WTC11 (cell line): ENCODE measurements at regions not wholly inside any gene's neighbourhood (a gene's known extent, or its start where the extent isn't known, plus 50 kb on each side); places are given as distances from the start of the nearest gene placed in this dataset.

Experiments used
- ATAC-seq: fragments of 200-7000 bp; cut with Tn5 transposase; 2 replicates; pipeline ENCODE4 v1.10.0; 2021; ENCODE audit warnings: mild to moderate bottlenecking, moderate library complexity
- CTCF ChIA-PET: fragments of 300-600 bp; sonication (Branson Sonifier 250); formaldehyde crosslinking; loops from one replicate; lab custom pipeline; 2021; ENCODE audit warnings: antibody characterized with exemption; lab: Charles Lee
- POLR2A ChIA-PET: fragments of 350-600 bp; sonication (Branson Sonifier 250); formaldehyde crosslinking; loops from one replicate; lab custom pipeline; 2021; ENCODE audit warnings: antibody characterized with exemption; lab: Charles Lee
- DNase-seq: peaks from one replicate; pipeline ENCODE4 v3.0.0; 2021; ENCODE audit warnings: low spot score
- H3K27ac Mint-ChIP-seq: 2 replicates; pipeline ENCODE4 v1.8.0; 2021; ENCODE audit warnings: mixed read lengths
- H3K27me3 Mint-ChIP-seq: 2 replicates; pipeline ENCODE4 v1.8.0; 2021; ENCODE audit warnings: low read depth, mild to moderate bottlenecking, moderate library complexity, mixed read lengths
- H3K36me3 Mint-ChIP-seq: 2 replicates; pipeline ENCODE4 v1.8.0; 2021; ENCODE audit warnings: mixed read lengths
- H3K4me1 Mint-ChIP-seq: 2 replicates; pipeline ENCODE4 v1.8.0; 2022; ENCODE audit warnings: mixed read lengths
- H3K4me3 Mint-ChIP-seq: 2 replicates; pipeline ENCODE4 v1.8.0; 2021; ENCODE audit warnings: mild to moderate bottlenecking, moderate library complexity, mixed read lengths
- H3K9me3 Mint-ChIP-seq: 2 replicates; pipeline ENCODE4 v1.8.0; 2021; ENCODE audit warnings: mixed read lengths
- ATF2 ChIP-seq: sonication (generic); formaldehyde crosslinking; IDR thresholded peaks from 2 replicates; pipeline ENCODE4 v1.8.1; 2022; ENCODE audit warnings: low read depth, missing genetic modification reagents, borderline replicate concordance
- ATF6 ChIP-seq: sonication (generic); formaldehyde crosslinking; IDR thresholded peaks from 2 replicates; pipeline ENCODE4 v1.8.1; 2023; ENCODE audit warnings: mild to moderate bottlenecking, missing genetic modification reagents
- CTCF ChIP-seq: fragments of 200-600 bp; IDR thresholded peaks from 2 replicates; pipeline ENCODE4 v1.8.0; 2022; ENCODE audit warnings: antibody characterized with exemption
- E2F1 ChIP-seq: sonication (generic); formaldehyde crosslinking; IDR thresholded peaks from 2 replicates; pipeline ENCODE4 v1.8.0; 2022; ENCODE audit warnings: mild to moderate bottlenecking, missing genetic modification reagents
- E2F4 ChIP-seq: sonication (generic); formaldehyde crosslinking; IDR thresholded peaks from 2 replicates; pipeline ENCODE4 v1.8.1; 2022; ENCODE audit warnings: low read depth, mild to moderate bottlenecking, moderate library complexity, missing genetic modification reagents, borderline replicate concordance
- IRF2 ChIP-seq: sonication (generic); formaldehyde crosslinking; IDR thresholded peaks from 2 replicates; pipeline ENCODE4 v1.8.0; 2022; ENCODE audit warnings: low read depth, missing genetic modification reagents, borderline replicate concordance
- KAT7 ChIP-seq: sonication (generic); formaldehyde crosslinking; IDR thresholded peaks from 2 replicates; pipeline ENCODE4 v1.8.1; 2023; ENCODE audit warnings: missing genetic modification reagents, mild to moderate bottlenecking, borderline replicate concordance
- MLX ChIP-seq: sonication (generic); formaldehyde crosslinking; IDR thresholded peaks from 2 replicates; pipeline ENCODE4 v1.8.1; 2023; ENCODE audit warnings: mild to moderate bottlenecking, missing genetic modification reagents, moderate library complexity
- NR1H2 ChIP-seq: sonication (generic); formaldehyde crosslinking; IDR thresholded peaks from 2 replicates; pipeline ENCODE4 v1.9.0; 2021; ENCODE audit warnings: mild to moderate bottlenecking, moderate library complexity, missing genetic modification reagents
- PREB ChIP-seq: sonication (generic); formaldehyde crosslinking; IDR thresholded peaks from 2 replicates; pipeline ENCODE4 v1.8.1; 2022; ENCODE audit warnings: mild to moderate bottlenecking, missing genetic modification reagents, moderate library complexity, borderline replicate concordance
- TEAD1 ChIP-seq: sonication (generic); formaldehyde crosslinking; IDR thresholded peaks from 2 replicates; pipeline ENCODE4 v1.8.0; 2022; ENCODE audit warnings: mild to moderate bottlenecking, missing genetic modification reagents
- TEAD4 ChIP-seq: sonication (generic); formaldehyde crosslinking; IDR thresholded peaks from 2 replicates; pipeline ENCODE4 v1.8.0; 2022; ENCODE audit warnings: mild to moderate bottlenecking, missing genetic modification reagents
- ZNF138 ChIP-seq: sonication (generic); formaldehyde crosslinking; conservative IDR thresholded peaks from 2 replicates; pipeline ENCODE4 v1.8.1; 2022; ENCODE audit warnings: mild to moderate bottlenecking, moderate library complexity, missing genetic modification reagents
- ZNF281 ChIP-seq: sonication (generic); formaldehyde crosslinking; IDR thresholded peaks from 2 replicates; pipeline ENCODE4 v1.8.0; 2023; ENCODE audit warnings: mild to moderate bottlenecking, missing genetic modification reagents
- ZNF396 ChIP-seq: fragments of 250-450 bp; sonication (Bioruptor Pico); IDR thresholded peaks from 2 replicates; pipeline ENCODE4 v1.8.0; 2021; ENCODE audit warnings: mild to moderate bottlenecking, moderate library complexity, borderline replicate concordance
- ZNF416 ChIP-seq: fragments of 250-450 bp; sonication (Bioruptor Pico); IDR thresholded peaks from 2 replicates; pipeline ENCODE4 v1.9.0; 2021; ENCODE audit warnings: mild to moderate bottlenecking, inconsistent platforms

DNA sequence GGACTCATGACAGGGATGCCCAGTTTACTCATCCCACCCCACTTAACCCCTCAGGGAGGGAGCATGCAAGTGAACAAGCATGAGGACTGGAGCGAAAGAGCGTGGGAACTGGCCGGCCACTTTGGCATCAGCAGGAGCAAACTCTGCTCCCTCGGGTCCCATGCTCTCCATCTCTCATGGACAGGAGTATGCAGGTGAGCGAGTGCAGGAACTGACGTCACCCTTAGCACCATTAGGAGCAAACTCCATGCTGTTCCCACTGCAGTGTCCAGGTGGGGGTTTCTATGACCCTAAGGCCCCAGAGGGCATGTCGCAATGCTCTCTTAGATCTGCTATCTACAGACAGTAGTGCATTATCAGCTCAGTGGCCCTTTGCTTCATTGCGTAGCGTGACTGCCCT lies 821.8 kb upstream of the LRFN5 start:
- no peak for TF ChIP-seq NR1H2 (CRISPR knock-in tag)
- no peak for TF ChIP-seq ATF2 (CRISPR knock-in tag)
- no peak for TF ChIP-seq PREB (CRISPR knock-in tag)
- TF ChIP-seq E2F1 (CRISPR knock-in tag) = no peak
- TF ChIP-seq TEAD4 (CRISPR knock-in tag) = no peak
- no peak for TF ChIP-seq TEAD1 (CRISPR knock-in tag)
- no peak for TF ChIP-seq ATF6
- no peak for TF ChIP-seq CTCF
- DNase-seq (no peak), ATAC-seq (no peak)
- H3K27me3 Mint-ChIP-seq = no peaks in the 10 kb centered on the region
- CTCF ChIA-PET = interaction anchor here (1.6 kb wide), 1 partner anchor 368 kb away, joined by 4 read pairs; no protein-coding TSS in a partner anchor
- peaks cover 3% of the 10 kb centered on the region; the same call in 1 of the 2 replicates for H3K36me3 Mint-ChIP-seq
- H3K4me1 Mint-ChIP-seq = no peaks in the 10 kb centered on the region
- POLR2A ChIA-PET = no interaction called here
- no peak overlapping the region for H3K27ac Mint-ChIP-seq
- peaks cover 19% of the 10 kb centered on the region for H3K9me3 Mint-ChIP-seq
- H3K4me3 Mint-ChIP-seq = no peak overlapping the region

- ChIA-PET CTCF (no interaction called here), POLR2A (no interaction called here)
- Mint-ChIP-seq H3K27me3 (no peaks in the 10 kb centered on the region), H3K4me1 (peaks cover 25% of the 10 kb centered on the region), H3K27ac (no peak overlapping the region), H3K9me3 (peaks cover 1% of the 10 kb centered on the region; the same call in 1 of the 2 replicates), H3K4me3 (no peak overlapping the region), H3K36me3 (no peaks in the 10 kb centered on the region)
- DNase-seq (no peak), ATAC-seq (no peak)
- TF ChIP-seq KAT7 (CRISPR knock-in tag) = no peak
- TF ChIP-seq, all 79 proteins: peak for 0
Observed at GRCh38 chr14:40762685-40763084, 844.0 kb upstream of the LRFN5 start.

GRCh38 chr14:40762177-40762576 lies 844.5 kb upstream of the LRFN5 start:
- H3K4me1 Mint-ChIP-seq = peaks cover 25% of the 10 kb centered on the region
- POLR2A ChIA-PET = no interaction called here
- CTCF ChIA-PET = no interaction called here
- H3K27me3 Mint-ChIP-seq = no peaks in the 10 kb centered on the region
- H3K9me3 Mint-ChIP-seq = peaks cover 5% of the 10 kb centered on the region; the same call in 1 of the 2 replicates
- DNase-seq (no peak), ATAC-seq (no peak)
- no peak overlapping the region for H3K4me3 Mint-ChIP-seq
- no peak overlapping the region for H3K27ac Mint-ChIP-seq
- no peaks in the 10 kb centered on the region for H3K36me3 Mint-ChIP-seq
- TF ChIP-seq ZNF138 (CRISPR knock-in tag) (no peak), ZNF396 (CRISPR knock-in tag) (no peak), IRF2 (CRISPR knock-in tag) (no peak), E2F4 (CRISPR knock-in tag) (no peak), ZNF416 (CRISPR knock-in tag) (no peak), ZNF281 (CRISPR knock-in tag) (no peak), MLX (CRISPR knock-in tag) (no peak), PREB (CRISPR knock-in tag) (no peak)
